ENCODE measurements at regions not wholly inside any gene's neighbourhood (a gene's known extent, or its start where the extent isn't known, plus 50 kb on each side); places are given as distances from the start of the nearest gene placed in this dataset.

- no peak overlapping the region for H3K4me3 ChIP-seq (ENCODE audit: low read depth, low read length)
- DNase-seq (ENCODE audit: low read depth) = peak; percentile 14
- TF ChIP-seq MYC (IDR thresholded peaks at IDR 0.05; ENCODE audit: low read depth, low read length) (no peak), POLR2A (IDR thresholded peaks at IDR 0.05; ENCODE audit: extremely low read depth, insufficient read length) (no peak), MAX (IDR thresholded peaks at IDR 0.05; ENCODE audit: low read depth, low read length) (no peak), CTCF (IDR thresholded peaks at IDR 0.05; ENCODE audit: low read depth, low read length) (no peak)
These were observed 713.2 kb downstream of the FLRT2 start for GRCh38 chr14:86243158-86243557.

- no peak overlapping the region for H3K4me3 ChIP-seq (ENCODE audit: low read depth, low read length)
- no peak for DNase-seq (ENCODE audit: low read depth)
- TF ChIP-seq CTCF (IDR thresholded peaks at IDR 0.05; ENCODE audit: low read depth, low read length) = no peak
- TF ChIP-seq POLR2A (IDR thresholded peaks at IDR 0.05; ENCODE audit: extremely low read depth, insufficient read length) = no peak
- TF ChIP-seq MYC (IDR thresholded peaks at IDR 0.05; ENCODE audit: low read depth, low read length) = no peak
- TF ChIP-seq MAX (IDR thresholded peaks at IDR 0.05; ENCODE audit: low read depth, low read length) = no peak
These were observed 707.8 kb downstream of the FLRT2 start for GRCh38 chr14:86237733-86238132.

GRCh38 chr14:86221755-86222154 lies 691.8 kb downstream of the FLRT2 start:
- DNase-seq (ENCODE audit: low read depth) = no peak
- no peak for TF ChIP-seq CTCF (IDR thresholded peaks at IDR 0.05; ENCODE audit: low read depth, low read length)
- no peak for TF ChIP-seq MAX (IDR thresholded peaks at IDR 0.05; ENCODE audit: low read depth, low read length)
- TF ChIP-seq MYC (IDR thresholded peaks at IDR 0.05; ENCODE audit: low read depth, low read length) = no peak
- no peak for TF ChIP-seq POLR2A (IDR thresholded peaks at IDR 0.05; ENCODE audit: extremely low read depth, insufficient read length)
- H3K4me3 ChIP-seq (ENCODE audit: low read depth, low read length) = no peak overlapping the region

- no peak overlapping the region for H3K4me3 ChIP-seq (ENCODE audit: low read depth, low read length)
- no peak for TF ChIP-seq MAX (IDR thresholded peaks at IDR 0.05; ENCODE audit: low read depth, low read length)
- no peak for DNase-seq (ENCODE audit: low read depth)
These were observed 691.1 kb downstream of the FLRT2 start for GRCh38 chr14:86221000-86221399.

- no peak for DNase-seq (ENCODE audit: low read depth)
- TF ChIP-seq MYC (IDR thresholded peaks at IDR 0.05; ENCODE audit: low read depth, low read length) (no peak), MAX (IDR thresholded peaks at IDR 0.05; ENCODE audit: low read depth, low read length) (no peak), POLR2A (IDR thresholded peaks at IDR 0.05; ENCODE audit: extremely low read depth, insufficient read length) (no peak), CTCF (IDR thresholded peaks at IDR 0.05; ENCODE audit: low read depth, low read length) (no peak)
- H3K4me3 ChIP-seq (ENCODE audit: low read depth, low read length) = no peak overlapping the region
These were observed 687.6 kb downstream of the FLRT2 start for GRCh38 chr14:86217523-86217922.

GRCh38 chr14:86203843-86204242 lies 673.9 kb downstream of the FLRT2 start:
- TF ChIP-seq MAX (IDR thresholded peaks at IDR 0.05; ENCODE audit: low read depth, low read length) = no peak
- no peak for TF ChIP-seq CTCF (IDR thresholded peaks at IDR 0.05; ENCODE audit: low read depth, low read length)
- TF ChIP-seq MYC (IDR thresholded peaks at IDR 0.05; ENCODE audit: low read depth, low read length) = no peak
- TF ChIP-seq POLR2A (IDR thresholded peaks at IDR 0.05; ENCODE audit: extremely low read depth, insufficient read length) = no peak
- DNase-seq (ENCODE audit: low read depth) = peak; percentile 9
- H3K4me3 ChIP-seq (ENCODE audit: low read depth, low read length) = no peak overlapping the region

Measured in NB4 (cell line).